ENCODE measurements at regions not wholly inside any gene's neighbourhood (a gene's known extent, or its start where the extent isn't known, plus 50 kb on each side); places are given as distances from the start of the nearest gene placed in this dataset.

DNA sequence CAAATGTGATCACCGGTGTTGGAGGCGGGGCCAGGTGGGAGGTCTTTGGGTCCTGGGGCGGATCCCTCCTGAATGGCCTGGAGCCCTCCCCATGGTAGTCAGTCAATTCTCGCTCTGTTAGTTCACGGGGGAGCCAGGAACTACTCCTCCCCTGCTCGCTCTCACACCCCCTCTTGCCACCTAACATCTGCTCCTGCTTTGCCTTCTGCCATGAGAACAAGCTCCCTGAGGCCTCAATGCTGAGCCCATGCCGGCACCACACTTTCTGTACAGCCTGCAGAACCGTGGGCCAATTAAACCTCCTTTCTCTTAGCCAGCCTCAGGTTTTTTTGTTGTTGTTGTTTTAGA lies 135.7 kb downstream of the SHANK2 start:
- H3K9me3 ChIP-seq, result no peaks in the 10 kb centered on the region
- H3K36me3 ChIP-seq, result no peaks in the 10 kb centered on the region
- no peak overlapping the region for H3K27ac ChIP-seq
- intact Hi-C loops (cut with DNase I), result no loop called here
- TF ChIP-seq, protein P1, sequence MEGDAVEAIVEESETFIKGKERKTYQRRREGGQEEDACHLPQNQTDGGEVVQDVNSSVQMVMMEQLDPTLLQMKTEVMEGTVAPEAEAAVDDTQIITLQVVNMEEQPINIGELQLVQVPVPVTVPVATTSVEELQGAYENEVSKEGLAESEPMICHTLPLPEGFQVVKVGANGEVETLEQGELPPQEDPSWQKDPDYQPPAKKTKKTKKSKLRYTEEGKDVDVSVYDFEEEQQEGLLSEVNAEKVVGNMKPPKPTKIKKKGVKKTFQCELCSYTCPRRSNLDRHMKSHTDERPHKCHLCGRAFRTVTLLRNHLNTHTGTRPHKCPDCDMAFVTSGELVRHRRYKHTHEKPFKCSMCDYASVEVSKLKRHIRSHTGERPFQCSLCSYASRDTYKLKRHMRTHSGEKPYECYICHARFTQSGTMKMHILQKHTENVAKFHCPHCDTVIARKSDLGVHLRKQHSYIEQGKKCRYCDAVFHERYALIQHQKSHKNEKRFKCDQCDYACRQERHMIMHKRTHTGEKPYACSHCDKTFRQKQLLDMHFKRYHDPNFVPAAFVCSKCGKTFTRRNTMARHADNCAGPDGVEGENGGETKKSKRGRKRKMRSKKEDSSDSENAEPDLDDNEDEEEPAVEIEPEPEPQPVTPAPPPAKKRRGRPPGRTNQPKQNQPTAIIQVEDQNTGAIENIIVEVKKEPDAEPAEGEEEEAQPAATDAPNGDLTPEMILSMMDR (IDR thresholded peaks at IDR 0.05), result no peak
- no peak for DNase-seq (ENCODE audit: low spot score in 2 of 2)
- no peaks in the 10 kb centered on the region for H3K27me3 ChIP-seq
- no peaks in the 10 kb centered on the region for H3K4me1 ChIP-seq
- H3K4me3 ChIP-seq, result no peak overlapping the region

DNA sequence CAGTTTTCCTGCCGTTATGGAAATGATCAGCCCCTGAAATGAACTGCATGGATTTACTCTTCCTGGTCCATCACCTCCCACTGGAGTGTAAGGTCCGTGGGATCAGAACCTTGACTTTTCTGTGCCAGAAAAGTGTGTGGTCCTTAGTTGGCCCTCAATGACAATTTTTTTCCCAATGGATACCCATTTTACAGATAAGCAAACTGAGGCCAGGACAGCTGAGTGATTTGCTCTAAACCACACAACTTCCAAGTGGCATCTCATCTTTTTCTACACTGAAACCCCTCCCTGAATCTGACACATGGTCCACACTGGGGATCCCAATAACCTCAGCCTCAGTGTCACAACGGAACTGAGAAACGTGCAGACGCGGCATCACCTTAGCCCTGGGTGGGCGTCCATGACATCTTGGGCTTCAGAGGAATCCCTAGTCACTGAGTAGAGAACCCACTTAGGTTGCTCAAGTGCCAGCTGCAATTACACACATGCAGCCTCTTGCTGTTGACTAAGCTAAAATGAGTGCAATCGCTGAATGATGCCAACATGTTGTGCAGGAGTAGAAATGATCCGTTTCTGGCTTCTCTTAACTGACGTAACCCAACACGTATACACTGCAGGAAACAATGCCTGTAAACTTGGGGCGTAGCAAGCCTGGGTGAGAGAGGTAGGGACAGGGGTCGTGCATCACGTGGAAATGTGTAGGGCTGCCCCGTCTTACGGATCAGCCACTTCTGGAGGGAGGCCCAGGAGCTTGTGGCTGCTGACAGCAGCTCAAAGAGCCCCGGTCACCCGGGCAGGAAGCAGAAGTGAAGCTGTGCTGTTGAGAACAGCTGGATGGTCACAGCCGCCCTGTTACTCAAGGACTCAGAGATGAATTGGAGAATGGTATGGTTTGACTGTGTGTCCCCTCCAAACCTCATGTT lies 136.3 kb downstream of the SHANK2 start:
- intact Hi-C loops (cut with DNase I), result no loop called here
- DNase-seq (ENCODE audit: low spot score in 2 of 2), result no peak
- TF ChIP-seq, protein P1 (IDR thresholded peaks at IDR 0.05), result no peak
- Histone ChIP-seq H3K27me3 (no peaks in the 10 kb centered on the region), H3K9me3 (no peaks in the 10 kb centered on the region), H3K27ac (no peak overlapping the region), H3K36me3 (no peaks in the 10 kb centered on the region), H3K4me1 (no peaks in the 10 kb centered on the region), H3K4me3 (no peak overlapping the region)

DNA sequence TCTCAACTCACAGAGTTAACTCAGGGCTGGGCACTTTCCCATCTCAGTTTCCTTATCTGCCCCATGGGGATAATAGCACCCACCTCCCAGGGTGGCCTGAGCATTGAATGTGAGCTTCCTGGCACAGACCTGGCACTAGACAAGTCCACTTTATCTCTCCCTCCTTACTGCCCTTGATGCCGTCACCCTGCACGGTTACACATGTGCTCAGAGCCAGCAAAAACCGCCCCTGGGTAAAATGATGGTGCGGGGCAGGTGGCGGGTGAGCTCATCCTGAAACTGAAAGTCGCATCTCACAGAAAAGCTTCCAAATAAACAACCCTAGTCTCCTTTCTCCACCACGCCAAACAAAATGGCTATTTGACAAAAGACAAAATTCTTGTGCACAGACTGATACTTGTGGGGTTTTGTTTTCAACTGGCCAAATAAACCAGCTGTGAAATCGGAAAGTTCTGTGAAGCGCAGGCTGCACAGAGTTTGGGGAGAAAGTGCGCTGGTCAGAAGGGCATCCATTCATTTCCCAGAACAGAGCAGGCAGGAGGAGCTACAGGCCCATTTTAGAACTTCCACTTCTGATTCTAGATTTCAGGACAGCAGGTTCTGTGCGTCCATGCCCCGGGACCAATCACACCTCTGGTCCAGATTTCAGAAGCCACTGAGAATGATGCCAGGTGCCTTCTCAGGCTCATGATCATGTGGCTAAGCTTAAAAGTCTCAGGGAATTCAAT lies 138.1 kb downstream of the SHANK2 start:
- H3K4me1 ChIP-seq, result no peaks in the 10 kb centered on the region
- no peaks in the 10 kb centered on the region for H3K9me3 ChIP-seq
- H3K36me3 ChIP-seq, result no peaks in the 10 kb centered on the region
- H3K4me3 ChIP-seq, result no peak overlapping the region
- no peaks in the 10 kb centered on the region for H3K27me3 ChIP-seq
- TF ChIP-seq, protein P1 (IDR thresholded peaks at IDR 0.05), result no peak
- no peak overlapping the region for H3K27ac ChIP-seq
- intact Hi-C loops (cut with DNase I), result no loop called here
- no peak for DNase-seq (ENCODE audit: low spot score in 2 of 2)

DNA sequence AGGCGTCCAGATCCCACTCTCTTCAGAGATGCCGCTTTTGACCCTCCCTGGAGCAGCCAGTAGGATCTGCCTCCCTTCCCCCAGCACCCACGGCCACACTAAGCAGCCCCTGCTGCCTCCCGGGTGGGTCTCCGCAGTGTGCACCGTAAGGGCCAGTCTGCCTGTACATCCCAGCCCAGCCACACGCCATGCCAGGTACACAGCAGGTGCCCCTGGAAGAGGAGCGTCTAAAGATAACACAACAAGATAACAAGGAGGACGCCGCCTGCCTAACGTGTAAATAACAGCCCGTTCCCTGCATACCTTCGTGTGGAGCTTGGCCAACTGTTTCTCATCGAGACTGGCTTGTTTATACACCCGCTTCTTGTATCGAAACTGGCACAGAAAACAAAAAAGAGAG lies 139.4 kb downstream of the SHANK2 start:
- intact Hi-C loops (cut with DNase I), result no loop called here
- no peak overlapping the region for H3K27ac ChIP-seq
- H3K4me3 ChIP-seq, result no peak overlapping the region
- H3K9me3 ChIP-seq, result no peaks in the 10 kb centered on the region
- H3K36me3 ChIP-seq, result no peaks in the 10 kb centered on the region
- TF ChIP-seq, protein P1 (IDR thresholded peaks at IDR 0.05), result no peak
- no peaks in the 10 kb centered on the region for H3K4me1 ChIP-seq
- H3K27me3 ChIP-seq, result no peaks in the 10 kb centered on the region
- no peak for DNase-seq (ENCODE audit: low spot score in 2 of 2)

DNA sequence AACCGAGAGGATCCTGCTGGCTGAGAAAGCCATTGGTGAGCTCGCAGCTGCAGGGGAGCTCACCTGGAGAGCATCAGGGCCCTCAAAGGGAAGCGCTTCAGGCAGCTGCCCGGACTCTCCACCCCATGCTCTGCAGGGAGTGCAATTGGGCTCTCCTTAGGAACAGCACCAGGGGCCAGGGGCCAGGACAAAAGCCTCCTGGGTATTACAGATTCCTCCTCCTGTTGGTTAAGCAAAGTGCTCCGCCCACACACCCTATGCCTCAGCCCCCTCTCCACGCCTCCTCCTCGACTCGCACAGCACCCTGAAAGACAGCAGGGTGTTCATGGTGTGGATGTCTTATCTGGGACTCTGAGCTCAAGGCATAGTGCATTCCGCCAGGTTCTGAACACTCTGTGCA lies 139.9 kb downstream of the SHANK2 start:
- DNase-seq (ENCODE audit: low spot score in 2 of 2), result no peak
- Histone ChIP-seq H3K4me1 (no peaks in the 10 kb centered on the region), H3K9me3 (no peaks in the 10 kb centered on the region), H3K4me3 (no peak overlapping the region), H3K36me3 (no peaks in the 10 kb centered on the region), H3K27ac (no peak overlapping the region), H3K27me3 (no peaks in the 10 kb centered on the region)
- TF ChIP-seq, protein P1 (IDR thresholded peaks at IDR 0.05), result no peak
- intact Hi-C loops (cut with DNase I), result no loop called here
